CD4-positive, alpha-beta memory T cell (primary cell): ENCODE measurements at regions not wholly inside any gene's neighbourhood (a gene's known extent, or its start where the extent isn't known, plus 50 kb on each side); places are given as distances from the start of the nearest gene placed in this dataset.

Experiments
- CTCF ChIA-PET: fragments of 350-600 bp; sonication (Branson Sonifier 250); formaldehyde crosslinking; loops from one replicate; lab custom pipeline; 2021; ENCODE audit warnings: inconsistent platforms; ENCODE audit not compliant: partially characterized antibody; lab: Charles Lee
- POLR2A ChIA-PET: fragments of 350-600 bp; sonication (Branson Sonifier 250); formaldehyde crosslinking; loops from one replicate; lab custom pipeline; 2021; ENCODE audit not compliant: partially characterized antibody; lab: Charles Lee
- DNase-seq, 5 donors: peaks; one replicate each; pipeline versions ENCODE4 v3.0.0 to v3.0.0-alpha.2; 2020 to 2022; ENCODE audit warnings: mixed read lengths in 1 of 5
- H3K27ac ChIP-seq: one replicate; pipeline ENCODE4 v1.7.0; 2013; ENCODE audit warnings: low read depth, low read length
- H3K27me3 ChIP-seq: 2 replicates; pipeline ENCODE4 v1.7.0; 2013; ENCODE audit warnings: mild to moderate bottlenecking, low read length, moderate library complexity; ENCODE audit not compliant: insufficient read depth
- H3K36me3 ChIP-seq: 2 replicates; pipeline ENCODE4 v1.7.0; 2013; ENCODE audit warnings: mild to moderate bottlenecking, low read length, moderate library complexity; ENCODE audit not compliant: insufficient read depth
- H3K4me1 ChIP-seq: 2 replicates; pipeline ENCODE4 v1.7.0; 2013; ENCODE audit warnings: mild to moderate bottlenecking, low read length, moderate library complexity; ENCODE audit not compliant: insufficient read depth
- H3K4me3 ChIP-seq, 2 donors: one replicate each; pipeline ENCODE4 v1.7.0; 2013; ENCODE audit warnings: low read length in 2 of 2, mild to moderate bottlenecking in 1 of 2
- H3K9me3 ChIP-seq, 2 donors: one replicate each; pipeline ENCODE4 v1.7.0; 2013; ENCODE audit warnings: low read length in 2 of 2, control low read depth in 1 of 2; ENCODE audit not compliant: control insufficient read depth in 1 of 2
- H3K27ac Mint-ChIP-seq, 7 donors: one replicate each; pipeline ENCODE4 v1.8.0; 2020 to 2021; ENCODE audit warnings: mixed read lengths in 7 of 7, mild to moderate bottlenecking in 6 of 7, inconsistent platforms in 3 of 7, moderate library complexity in 3 of 7
- H3K27me3 Mint-ChIP-seq, 2 donors: one replicate each; pipeline ENCODE4 v1.8.0; 2020 to 2021; ENCODE audit warnings: mixed read lengths in 2 of 2
- H3K36me3 Mint-ChIP-seq, 2 donors: one replicate each; pipeline ENCODE4 v1.8.0; 2020 to 2021; ENCODE audit warnings: mixed read lengths in 2 of 2, inconsistent platforms in 1 of 2, mild to moderate bottlenecking in 1 of 2
- H3K4me1 Mint-ChIP-seq, 4 donors: one replicate each; pipeline ENCODE4 v1.8.0; 2020 to 2021; ENCODE audit warnings: mixed read lengths in 4 of 4, mild to moderate bottlenecking in 1 of 4
- H3K4me3 Mint-ChIP-seq, 8 donors: one replicate each; pipeline ENCODE4 v1.8.0; 2020 to 2021; ENCODE audit warnings: mixed read lengths in 8 of 8, mild to moderate bottlenecking in 7 of 8, moderate library complexity in 6 of 8, inconsistent platforms in 3 of 8
- H3K9me3 Mint-ChIP-seq, 8 donors: one replicate each; pipeline ENCODE4 v1.8.0; 2020 to 2021; ENCODE audit warnings: mixed read lengths in 8 of 8, mild to moderate bottlenecking in 5 of 8, inconsistent platforms in 3 of 8, moderate library complexity in 1 of 8
- intact Hi-C: fragments of 100-400 bp; cut with micrococcal nuclease; formaldehyde crosslinking; loops from one replicate; pipeline ENCODE4 v1.15.1; 2023

DNA sequence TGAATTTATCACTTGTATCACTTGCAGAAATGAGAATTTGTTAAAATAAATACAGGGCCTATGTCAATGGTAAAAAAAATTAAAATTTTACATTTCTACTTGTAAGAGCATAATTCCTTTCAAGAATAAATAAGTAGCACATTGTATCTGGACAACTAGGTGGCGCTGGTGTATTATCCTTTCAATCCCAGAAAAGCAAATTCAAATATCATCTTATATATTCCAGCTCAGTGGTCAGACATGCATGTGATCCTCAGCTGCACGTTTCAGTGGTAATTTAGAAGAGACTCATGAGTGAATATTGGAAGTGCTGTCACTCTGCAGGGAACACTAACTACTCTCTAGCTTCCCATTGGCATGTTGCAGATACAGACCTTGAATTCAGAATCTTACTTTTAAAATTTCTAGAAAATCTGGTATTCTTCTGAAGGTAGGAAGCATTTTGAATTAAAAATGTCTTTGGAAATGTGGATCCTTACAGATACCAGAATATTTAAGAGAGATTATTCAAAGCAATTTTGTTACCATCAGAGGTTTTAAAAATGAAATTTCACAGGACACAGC, 1414.7 kb upstream of the TENM3 start:
- H3K36me3 ChIP-seq: no peaks in the 10 kb centered on the region
- H3K9me3 ChIP-seq: no peaks in the 10 kb centered on the region
- Mint-ChIP-seq H3K4me3 (no peak overlapping the region), H3K27ac (no peak overlapping the region), H3K9me3 (peaks cover 0 to 4% (median 0%) of the 10 kb centered on the region in 8 donors), H3K27me3 (no peaks in the 10 kb centered on the region), H3K4me1 (peaks cover 0 to 2% (median 0%) of the 10 kb centered on the region in 4 donors), H3K36me3 (no peaks in the 10 kb centered on the region)
- ChIA-PET POLR2A (no interaction called here), CTCF (no interaction called here)
- no peak overlapping the region for H3K4me3 ChIP-seq
- intact Hi-C loops: no loop called here
- H3K4me1 ChIP-seq: no peaks in the 10 kb centered on the region
- H3K27me3 ChIP-seq: no peaks in the 10 kb centered on the region
- no peak overlapping the region for H3K27ac ChIP-seq
- DNase-seq: no peak

DNA sequence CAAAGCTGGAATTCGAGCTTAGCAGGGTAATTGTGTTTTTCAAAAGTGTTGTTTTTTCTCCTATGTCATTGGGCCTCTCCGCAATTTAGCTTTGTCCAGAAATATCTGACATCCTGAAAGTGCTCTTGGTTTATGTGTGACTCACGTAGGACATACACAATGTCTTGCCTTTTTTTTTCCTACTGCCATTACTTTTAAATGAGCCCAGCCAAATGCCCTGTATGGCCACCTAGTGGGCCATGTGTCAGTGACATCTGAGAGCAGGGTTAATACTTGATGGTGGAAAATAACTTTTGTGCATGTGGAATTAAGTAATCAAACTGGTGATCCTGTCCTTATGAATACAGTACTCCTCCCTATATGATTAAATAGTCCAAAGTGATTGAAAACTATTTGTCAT, 1411.1 kb upstream of the TENM3 start:
- H3K9me3 Mint-ChIP-seq: no peaks in the 10 kb centered on the region
- no peaks in the 10 kb centered on the region for H3K36me3 ChIP-seq
- H3K27ac Mint-ChIP-seq: no peak overlapping the region
- peaks cover 0 to 1% (median 0%) of the 10 kb centered on the region in 4 donors for H3K4me1 Mint-ChIP-seq
- no peak overlapping the region for H3K4me3 Mint-ChIP-seq
- no peaks in the 10 kb centered on the region for H3K27me3 ChIP-seq
- no peaks in the 10 kb centered on the region for H3K9me3 ChIP-seq
- H3K27me3 Mint-ChIP-seq: no peaks in the 10 kb centered on the region
- no peaks in the 10 kb centered on the region for H3K4me1 ChIP-seq
- CTCF ChIA-PET: no interaction called here
- POLR2A ChIA-PET: no interaction called here
- no peaks in the 10 kb centered on the region for H3K36me3 Mint-ChIP-seq
- no peak for DNase-seq
- intact Hi-C loops: no loop called here
- H3K27ac ChIP-seq: no peak overlapping the region
- no peak overlapping the region for H3K4me3 ChIP-seq

DNA sequence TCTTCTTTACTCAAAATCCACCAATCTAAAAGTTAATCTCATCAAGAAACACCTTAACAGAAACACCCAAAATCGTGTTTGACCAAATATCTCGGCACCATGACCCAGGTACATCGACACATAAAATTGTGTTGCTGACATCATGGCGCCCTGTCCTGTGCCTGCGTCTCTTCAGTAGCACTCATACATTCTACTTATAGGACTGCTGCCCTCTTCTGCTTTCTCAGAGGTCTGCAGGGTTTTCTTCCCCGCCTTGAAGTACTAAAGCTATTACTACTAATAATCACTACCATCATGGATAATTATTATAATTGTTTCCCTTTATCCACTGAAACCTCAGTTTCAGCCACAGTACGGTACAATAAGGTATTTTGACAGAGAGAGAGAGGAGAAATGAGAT, 1403.1 kb upstream of the TENM3 start:
- POLR2A ChIA-PET: no interaction called here

DNA sequence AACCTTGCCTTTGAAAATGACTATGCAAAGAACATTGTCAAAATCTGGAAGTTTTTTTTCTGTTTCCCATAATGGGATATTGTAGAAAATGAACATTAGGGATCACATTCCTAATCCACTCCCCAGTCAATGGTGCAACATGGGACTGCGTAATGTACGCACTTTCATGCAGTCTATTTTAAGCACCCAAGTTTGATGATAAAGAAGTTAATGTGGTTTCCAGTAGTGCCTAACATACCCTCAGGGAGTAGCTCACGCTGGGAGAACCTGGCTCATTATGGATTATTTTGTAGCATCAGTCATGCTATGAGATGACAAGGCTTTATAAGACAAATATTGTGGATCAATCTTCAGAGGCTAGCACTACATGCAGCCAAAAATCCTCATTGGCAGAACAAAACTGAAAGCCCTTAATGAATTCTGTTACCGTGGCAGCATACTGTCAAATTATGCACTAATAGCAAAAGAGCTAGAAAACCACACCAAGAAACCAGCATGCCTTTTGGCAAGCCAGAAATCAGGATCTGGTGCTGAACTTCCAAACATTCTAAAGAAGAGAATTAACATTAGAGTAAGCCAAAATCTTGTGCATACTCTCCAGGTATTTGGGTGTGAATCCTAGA, 1392.8 kb upstream of the TENM3 start:
- POLR2A ChIA-PET: no interaction called here

More for the DNA sequence above, 1403.1 kb upstream of the TENM3 start:
- no peaks in the 10 kb centered on the region for H3K27me3 ChIP-seq
- Mint-ChIP-seq H3K9me3 (peaks cover 0 to 8% (median under 1%) of the 10 kb centered on the region in 8 donors), H3K27me3 (no peaks in the 10 kb centered on the region), H3K27ac (no peak overlapping the region), H3K4me3 (no peak overlapping the region), H3K4me1 (no peaks in the 10 kb centered on the region), H3K36me3 (no peaks in the 10 kb centered on the region)
- no peaks in the 10 kb centered on the region for H3K9me3 ChIP-seq
- intact Hi-C loops: no loop called here
- H3K27ac ChIP-seq: no peak overlapping the region
- CTCF ChIA-PET: no interaction called here
- H3K4me1 ChIP-seq: no peaks in the 10 kb centered on the region
- DNase-seq: no peak
- no peak overlapping the region for H3K4me3 ChIP-seq
- no peaks in the 10 kb centered on the region for H3K36me3 ChIP-seq

DNA sequence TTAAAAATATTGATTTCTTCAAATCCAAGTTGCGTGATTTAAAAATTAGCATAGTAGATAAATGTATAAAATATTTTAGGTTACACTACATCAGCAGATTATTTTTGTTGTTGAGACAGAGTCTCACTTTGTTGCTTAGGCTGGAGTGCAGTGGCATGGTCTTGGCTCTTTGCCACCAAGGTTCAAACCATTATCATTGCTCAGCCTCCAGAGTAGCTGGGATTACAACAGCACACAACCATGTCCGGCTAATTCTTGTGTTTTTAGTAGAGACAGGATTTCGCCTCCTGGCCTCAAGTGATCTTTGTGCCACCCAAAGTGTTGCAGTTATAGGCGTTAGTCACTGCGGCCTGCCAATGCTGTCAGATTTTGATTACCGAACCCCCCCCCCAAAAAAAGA, 1390.5 kb upstream of the TENM3 start:
- Histone ChIP-seq H3K27me3 (no peaks in the 10 kb centered on the region), H3K4me1 (no peaks in the 10 kb centered on the region), H3K9me3 (no peaks in the 10 kb centered on the region), H3K27ac (no peak overlapping the region), H3K36me3 (no peaks in the 10 kb centered on the region), H3K4me3 (no peak overlapping the region)
- peaks cover 3 to 10% (median 4%) of the 10 kb centered on the region in 8 donors for H3K9me3 Mint-ChIP-seq
- H3K4me3 Mint-ChIP-seq: no peak overlapping the region
- H3K36me3 Mint-ChIP-seq: no peaks in the 10 kb centered on the region
- ChIA-PET POLR2A (no interaction called here), CTCF (no interaction called here)
- H3K4me1 Mint-ChIP-seq: no peaks in the 10 kb centered on the region
- no peak overlapping the region for H3K27ac Mint-ChIP-seq
- no peaks in the 10 kb centered on the region for H3K27me3 Mint-ChIP-seq
- intact Hi-C loops: no loop called here
- no peak for DNase-seq

More for the DNA sequence above, 1392.8 kb upstream of the TENM3 start:
- H3K27ac ChIP-seq: no peak overlapping the region
- no peaks in the 10 kb centered on the region for H3K36me3 ChIP-seq
- H3K4me1 Mint-ChIP-seq: no peaks in the 10 kb centered on the region
- H3K4me1 ChIP-seq: no peaks in the 10 kb centered on the region
- peaks cover 0 to 10% (median 4%) of the 10 kb centered on the region in 8 donors for H3K9me3 Mint-ChIP-seq
- no peaks in the 10 kb centered on the region for H3K27me3 Mint-ChIP-seq
- H3K4me3 Mint-ChIP-seq: no peak overlapping the region
- no peak overlapping the region for H3K4me3 ChIP-seq
- no peaks in the 10 kb centered on the region for H3K27me3 ChIP-seq
- H3K36me3 Mint-ChIP-seq: no peaks in the 10 kb centered on the region
- intact Hi-C loops: no loop called here
- CTCF ChIA-PET: no interaction called here
- no peak overlapping the region for H3K27ac Mint-ChIP-seq
- H3K9me3 ChIP-seq: no peaks in the 10 kb centered on the region
- DNase-seq: no peak

DNA sequence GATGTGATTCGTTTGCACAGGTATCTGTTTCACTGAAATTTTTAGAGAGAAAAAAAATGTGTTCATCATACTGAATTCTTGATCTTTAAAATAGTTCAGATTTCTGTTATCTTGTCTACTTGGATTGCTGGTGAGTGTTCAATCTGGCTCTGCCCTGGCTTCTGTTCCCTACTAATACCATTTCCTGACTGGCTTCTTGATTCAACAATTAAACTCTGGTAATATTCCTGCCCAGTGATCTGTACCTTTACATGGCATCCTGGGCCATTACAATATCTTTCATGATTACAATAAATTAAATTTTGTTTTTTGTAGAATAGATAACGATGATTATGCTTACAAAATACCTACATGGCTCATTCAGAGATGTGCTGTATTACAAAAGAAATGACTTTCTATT, 1388.0 kb upstream of the TENM3 start:
- Mint-ChIP-seq H3K36me3 (no peaks in the 10 kb centered on the region), H3K9me3 (peaks cover 2 to 18% (median 8%) of the 10 kb centered on the region in 8 donors), H3K27me3 (no peaks in the 10 kb centered on the region), H3K4me1 (no peaks in the 10 kb centered on the region), H3K27ac (no peak overlapping the region), H3K4me3 (no peak overlapping the region)
- no peaks in the 10 kb centered on the region for H3K36me3 ChIP-seq
- H3K4me1 ChIP-seq: no peaks in the 10 kb centered on the region
- no peak overlapping the region for H3K27ac ChIP-seq
- POLR2A ChIA-PET: no interaction called here
- CTCF ChIA-PET: no interaction called here
- H3K9me3 ChIP-seq: no peaks in the 10 kb centered on the region
- intact Hi-C loops: no loop called here
- no peak for DNase-seq
- no peak overlapping the region for H3K4me3 ChIP-seq
- no peaks in the 10 kb centered on the region for H3K27me3 ChIP-seq

DNA sequence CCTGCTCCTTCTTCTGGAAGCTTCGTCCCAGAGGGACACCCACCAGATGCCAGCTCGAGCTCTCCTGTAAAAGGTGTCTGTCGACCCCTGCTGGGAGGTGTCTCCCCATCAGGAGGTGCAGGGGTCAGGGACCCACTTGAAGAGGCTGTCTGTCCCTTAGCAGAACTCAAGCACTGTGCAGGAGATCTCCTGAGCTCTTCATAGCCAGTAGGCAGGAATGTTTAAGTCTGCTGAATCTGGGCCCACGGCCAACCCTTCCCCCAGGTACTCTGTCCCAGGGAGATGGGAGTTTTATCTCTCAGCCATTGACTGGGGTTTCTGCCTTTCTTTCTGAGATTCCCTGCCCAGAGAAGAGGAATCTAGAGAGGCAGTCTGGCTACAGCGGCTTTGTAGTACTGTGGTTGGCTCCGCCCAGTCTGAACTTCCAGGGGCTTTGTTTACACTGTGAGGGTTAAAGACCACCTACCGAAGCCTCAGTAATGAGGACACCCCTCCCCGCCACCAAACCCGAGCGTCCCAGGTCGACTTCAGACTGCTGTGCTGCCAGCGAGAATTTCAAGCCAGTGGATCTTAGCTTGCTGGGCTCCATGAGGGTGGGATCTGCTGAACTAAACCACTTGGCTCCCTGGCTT, 1383.0 kb upstream of the TENM3 start:
- no peaks in the 10 kb centered on the region for H3K9me3 ChIP-seq
- Mint-ChIP-seq H3K4me3 (no peak overlapping the region), H3K9me3 (peaks cover 0 to 28% (median 9%) of the 10 kb centered on the region in 8 donors), H3K36me3 (no peaks in the 10 kb centered on the region), H3K4me1 (no peaks in the 10 kb centered on the region), H3K27ac (no peak overlapping the region), H3K27me3 (no peaks in the 10 kb centered on the region)
- no peak overlapping the region for H3K4me3 ChIP-seq
- no peaks in the 10 kb centered on the region for H3K27me3 ChIP-seq
- ChIA-PET POLR2A (no interaction called here), CTCF (no interaction called here)
- DNase-seq: no peak
- H3K27ac ChIP-seq: no peak overlapping the region
- intact Hi-C loops: no loop called here
- H3K4me1 ChIP-seq: no peaks in the 10 kb centered on the region
- H3K36me3 ChIP-seq: no peaks in the 10 kb centered on the region
